CD4-positive, alpha-beta memory T cell (primary cell): ENCODE measurements at regions not wholly inside any gene's neighbourhood (a gene's known extent, or its start where the extent isn't known, plus 50 kb on each side); places are given as distances from the start of the nearest gene placed in this dataset.

Source experiments
- CTCF ChIA-PET: fragments of 350-600 bp; sonication (Branson Sonifier 250); formaldehyde crosslinking; loops from one replicate; lab custom pipeline; 2021; ENCODE audit warnings: inconsistent platforms; ENCODE audit not compliant: partially characterized antibody; lab: Charles Lee
- POLR2A ChIA-PET: fragments of 350-600 bp; sonication (Branson Sonifier 250); formaldehyde crosslinking; loops from one replicate; lab custom pipeline; 2021; ENCODE audit not compliant: partially characterized antibody; lab: Charles Lee
- DNase-seq, 5 donors: peaks; one replicate each; pipeline versions ENCODE4 v3.0.0 to v3.0.0-alpha.2; 2020 to 2022; ENCODE audit warnings: mixed read lengths in 1 of 5
- H3K27ac ChIP-seq: one replicate; pipeline ENCODE4 v1.7.0; 2013; ENCODE audit warnings: low read depth, low read length
- H3K27me3 ChIP-seq: 2 replicates; pipeline ENCODE4 v1.7.0; 2013; ENCODE audit warnings: mild to moderate bottlenecking, low read length, moderate library complexity; ENCODE audit not compliant: insufficient read depth
- H3K36me3 ChIP-seq: 2 replicates; pipeline ENCODE4 v1.7.0; 2013; ENCODE audit warnings: mild to moderate bottlenecking, low read length, moderate library complexity; ENCODE audit not compliant: insufficient read depth
- H3K4me1 ChIP-seq: 2 replicates; pipeline ENCODE4 v1.7.0; 2013; ENCODE audit warnings: mild to moderate bottlenecking, low read length, moderate library complexity; ENCODE audit not compliant: insufficient read depth
- H3K4me3 ChIP-seq, 2 donors: one replicate each; pipeline ENCODE4 v1.7.0; 2013; ENCODE audit warnings: low read length in 2 of 2, mild to moderate bottlenecking in 1 of 2
- H3K9me3 ChIP-seq, 2 donors: one replicate each; pipeline ENCODE4 v1.7.0; 2013; ENCODE audit warnings: low read length in 2 of 2, control low read depth in 1 of 2; ENCODE audit not compliant: control insufficient read depth in 1 of 2
- H3K27ac Mint-ChIP-seq, 7 donors: one replicate each; pipeline ENCODE4 v1.8.0; 2020 to 2021; ENCODE audit warnings: mixed read lengths in 7 of 7, mild to moderate bottlenecking in 6 of 7, inconsistent platforms in 3 of 7, moderate library complexity in 3 of 7
- H3K27me3 Mint-ChIP-seq, 2 donors: one replicate each; pipeline ENCODE4 v1.8.0; 2020 to 2021; ENCODE audit warnings: mixed read lengths in 2 of 2
- H3K36me3 Mint-ChIP-seq, 2 donors: one replicate each; pipeline ENCODE4 v1.8.0; 2020 to 2021; ENCODE audit warnings: mixed read lengths in 2 of 2, inconsistent platforms in 1 of 2, mild to moderate bottlenecking in 1 of 2
- H3K4me1 Mint-ChIP-seq, 4 donors: one replicate each; pipeline ENCODE4 v1.8.0; 2020 to 2021; ENCODE audit warnings: mixed read lengths in 4 of 4, mild to moderate bottlenecking in 1 of 4
- H3K4me3 Mint-ChIP-seq, 8 donors: one replicate each; pipeline ENCODE4 v1.8.0; 2020 to 2021; ENCODE audit warnings: mixed read lengths in 8 of 8, mild to moderate bottlenecking in 7 of 8, moderate library complexity in 6 of 8, inconsistent platforms in 3 of 8
- H3K9me3 Mint-ChIP-seq, 8 donors: one replicate each; pipeline ENCODE4 v1.8.0; 2020 to 2021; ENCODE audit warnings: mixed read lengths in 8 of 8, mild to moderate bottlenecking in 5 of 8, inconsistent platforms in 3 of 8, moderate library complexity in 1 of 8
- intact Hi-C: fragments of 100-400 bp; cut with micrococcal nuclease; formaldehyde crosslinking; loops from one replicate; pipeline ENCODE4 v1.15.1; 2023

DNA sequence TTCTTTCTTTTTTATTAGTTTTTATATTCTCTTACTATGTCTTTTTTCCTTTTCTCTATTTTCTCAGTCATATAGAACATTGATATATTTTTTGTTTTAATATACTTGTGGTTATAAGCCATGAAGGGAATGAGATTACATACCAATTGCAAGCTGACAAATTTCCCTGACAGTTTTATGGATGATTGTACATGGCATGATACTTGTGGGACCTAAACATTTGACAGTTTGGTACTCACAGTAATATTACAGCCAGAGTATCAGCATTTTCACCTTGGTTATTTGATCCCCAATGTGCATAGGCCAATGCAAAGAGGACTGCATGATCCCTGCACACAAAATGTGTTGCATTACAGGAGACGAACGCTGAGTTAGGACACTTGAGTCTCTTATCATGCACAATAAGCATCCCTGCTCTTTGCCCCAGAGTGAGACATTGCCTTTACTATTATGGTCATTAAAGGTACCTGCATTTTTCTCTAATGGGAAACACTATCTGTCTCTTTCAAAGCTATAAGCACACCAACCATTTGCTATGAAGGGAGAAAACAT lies 713.4 kb upstream of the PCDH20 start:
- no peaks in the 10 kb centered on the region for H3K27me3 ChIP-seq
- DNase-seq = no peak
- H3K27ac ChIP-seq = no peak overlapping the region
- CTCF ChIA-PET = no interaction called here
- no peak overlapping the region for H3K4me3 ChIP-seq
- Mint-ChIP-seq H3K9me3 (peaks cover 0 to 12% (median 6%) of the 10 kb centered on the region in 8 donors), H3K27me3 (no peaks in the 10 kb centered on the region), H3K4me1 (no peaks in the 10 kb centered on the region), H3K4me3 (no peak overlapping the region), H3K36me3 (no peaks in the 10 kb centered on the region), H3K27ac (no peak overlapping the region)
- no peaks in the 10 kb centered on the region for H3K4me1 ChIP-seq
- POLR2A ChIA-PET = no interaction called here
- no peaks in the 10 kb centered on the region for H3K9me3 ChIP-seq
- no peaks in the 10 kb centered on the region for H3K36me3 ChIP-seq
- intact Hi-C loops = no loop called here

DNA sequence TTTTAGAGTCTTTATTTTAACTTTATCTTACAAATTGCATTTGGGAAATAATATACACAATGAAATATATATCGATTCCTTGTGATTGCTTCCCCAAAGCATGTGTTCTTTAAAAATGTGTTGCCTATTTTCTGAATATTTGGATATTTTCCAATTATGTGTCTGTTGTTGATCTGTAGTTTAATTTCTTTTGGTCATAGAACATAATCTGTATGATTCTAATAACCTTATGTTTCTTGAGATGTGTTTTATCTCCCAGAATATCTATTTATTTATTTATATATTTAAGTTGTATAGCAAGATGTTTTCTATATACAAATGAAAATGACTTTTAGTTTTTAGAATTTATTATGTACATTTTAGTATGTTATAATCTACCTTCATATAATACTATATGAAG lies 710.8 kb upstream of the PCDH20 start:
- ChIA-PET POLR2A (no interaction called here), CTCF (no interaction called here)
- no peaks in the 10 kb centered on the region for H3K27me3 Mint-ChIP-seq

DNA sequence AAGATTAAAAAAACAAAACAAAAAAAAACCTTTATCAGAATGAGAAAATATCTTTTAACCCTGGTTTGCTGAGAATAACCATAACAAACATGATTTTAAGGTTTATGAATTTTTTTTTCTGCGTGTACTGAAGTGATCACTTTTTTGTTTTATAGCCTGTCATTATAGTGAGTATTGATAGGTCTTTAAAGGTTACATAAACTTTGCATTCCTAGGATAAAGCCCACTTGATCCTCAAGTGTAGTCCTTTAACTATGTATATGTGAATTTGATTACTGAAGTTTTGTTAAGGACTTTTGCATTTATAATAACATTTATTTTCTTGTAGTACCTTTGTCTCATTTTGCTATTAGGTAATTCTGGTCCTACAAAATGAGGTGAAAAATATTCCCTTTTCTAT lies 709.8 kb upstream of the PCDH20 start:
- no peak for DNase-seq
- no peak overlapping the region for H3K27ac Mint-ChIP-seq
- Histone ChIP-seq H3K9me3 (no peaks in the 10 kb centered on the region), H3K4me3 (no peak overlapping the region), H3K27me3 (no peaks in the 10 kb centered on the region), H3K27ac (no peak overlapping the region), H3K4me1 (no peaks in the 10 kb centered on the region), H3K36me3 (no peaks in the 10 kb centered on the region)
- no peaks in the 10 kb centered on the region for H3K27me3 Mint-ChIP-seq
- H3K9me3 Mint-ChIP-seq = peaks cover 0 to 6% (median 1%) of the 10 kb centered on the region in 8 donors
- H3K36me3 Mint-ChIP-seq = no peaks in the 10 kb centered on the region
- no peak overlapping the region for H3K4me3 Mint-ChIP-seq
- intact Hi-C loops = no loop called here
- H3K4me1 Mint-ChIP-seq = no peaks in the 10 kb centered on the region
- POLR2A ChIA-PET = no interaction called here
- CTCF ChIA-PET = no interaction called here

More for the DNA sequence above, 710.8 kb upstream of the PCDH20 start:
- Mint-ChIP-seq H3K9me3 (peaks cover 0 to 7% (median 2%) of the 10 kb centered on the region in 8 donors), H3K4me3 (no peak overlapping the region), H3K4me1 (no peaks in the 10 kb centered on the region), H3K27ac (no peak overlapping the region), H3K36me3 (no peaks in the 10 kb centered on the region)
- intact Hi-C loops = no loop called here
- no peaks in the 10 kb centered on the region for H3K36me3 ChIP-seq
- H3K4me1 ChIP-seq = no peaks in the 10 kb centered on the region
- H3K4me3 ChIP-seq = no peak overlapping the region
- no peak overlapping the region for H3K27ac ChIP-seq
- no peaks in the 10 kb centered on the region for H3K9me3 ChIP-seq
- DNase-seq = no peak
- no peaks in the 10 kb centered on the region for H3K27me3 ChIP-seq

DNA sequence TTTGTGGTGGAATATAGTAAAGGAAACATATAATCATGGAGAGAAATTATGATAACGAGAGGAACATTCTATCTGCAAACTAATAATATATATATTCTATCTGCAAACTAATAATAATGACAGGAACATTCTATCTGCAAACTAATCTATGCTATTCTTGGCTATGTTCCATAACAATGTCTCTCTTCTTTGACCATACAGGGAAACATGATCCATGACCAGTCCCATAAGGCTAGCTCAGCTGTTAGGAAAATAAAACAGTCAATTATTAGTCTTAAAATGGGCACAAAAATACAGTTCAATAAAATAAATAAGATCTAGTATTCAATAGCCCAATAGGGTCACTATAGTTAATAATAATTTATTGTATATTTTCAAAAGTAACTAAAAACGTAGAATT lies 707.8 kb upstream of the PCDH20 start:
- H3K36me3 Mint-ChIP-seq = no peaks in the 10 kb centered on the region
- H3K9me3 Mint-ChIP-seq = peaks cover 0 to 6% (median 0%) of the 10 kb centered on the region in 8 donors
- no peak overlapping the region for H3K4me3 Mint-ChIP-seq
- no peak overlapping the region for H3K27ac Mint-ChIP-seq
- Histone ChIP-seq H3K27ac (no peak overlapping the region), H3K9me3 (no peaks in the 10 kb centered on the region), H3K4me3 (no peak overlapping the region), H3K4me1 (no peaks in the 10 kb centered on the region), H3K36me3 (no peaks in the 10 kb centered on the region), H3K27me3 (no peaks in the 10 kb centered on the region)
- POLR2A ChIA-PET = no interaction called here
- DNase-seq = no peak
- no peaks in the 10 kb centered on the region for H3K27me3 Mint-ChIP-seq
- CTCF ChIA-PET = no interaction called here
- intact Hi-C loops = no loop called here
- H3K4me1 Mint-ChIP-seq = no peaks in the 10 kb centered on the region

DNA sequence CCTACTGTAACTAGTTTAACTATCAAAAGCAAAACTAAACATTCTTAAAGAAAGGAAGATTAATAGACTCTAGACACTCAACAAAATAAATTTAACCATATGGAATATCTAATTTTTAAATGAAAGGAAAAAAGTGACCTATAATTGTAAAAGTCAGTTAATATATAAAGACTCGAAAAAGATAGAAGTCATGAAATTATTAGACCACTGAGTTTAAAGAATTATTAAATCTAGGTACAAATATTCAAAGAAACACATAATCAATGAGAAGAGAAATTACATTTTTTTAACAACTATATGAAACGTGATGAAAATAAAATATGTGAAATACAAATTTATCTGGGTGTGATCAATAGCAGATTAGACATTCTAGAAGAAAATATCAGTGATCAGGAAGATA lies 706.8 kb upstream of the PCDH20 start:
- H3K4me3 ChIP-seq = no peak overlapping the region
- H3K27me3 Mint-ChIP-seq = no peaks in the 10 kb centered on the region
- H3K4me1 ChIP-seq = no peaks in the 10 kb centered on the region
- no peaks in the 10 kb centered on the region for H3K4me1 Mint-ChIP-seq
- no peaks in the 10 kb centered on the region for H3K27me3 ChIP-seq
- H3K9me3 Mint-ChIP-seq = peaks cover 0 to 6% (median 0%) of the 10 kb centered on the region in 8 donors
- intact Hi-C loops = no loop called here
- H3K4me3 Mint-ChIP-seq = no peak overlapping the region
- H3K27ac ChIP-seq = no peak overlapping the region
- CTCF ChIA-PET = no interaction called here
- no peak overlapping the region for H3K27ac Mint-ChIP-seq
- no peaks in the 10 kb centered on the region for H3K36me3 ChIP-seq
- POLR2A ChIA-PET = no interaction called here
- DNase-seq = no peak
- no peaks in the 10 kb centered on the region for H3K9me3 ChIP-seq
- no peaks in the 10 kb centered on the region for H3K36me3 Mint-ChIP-seq

DNA sequence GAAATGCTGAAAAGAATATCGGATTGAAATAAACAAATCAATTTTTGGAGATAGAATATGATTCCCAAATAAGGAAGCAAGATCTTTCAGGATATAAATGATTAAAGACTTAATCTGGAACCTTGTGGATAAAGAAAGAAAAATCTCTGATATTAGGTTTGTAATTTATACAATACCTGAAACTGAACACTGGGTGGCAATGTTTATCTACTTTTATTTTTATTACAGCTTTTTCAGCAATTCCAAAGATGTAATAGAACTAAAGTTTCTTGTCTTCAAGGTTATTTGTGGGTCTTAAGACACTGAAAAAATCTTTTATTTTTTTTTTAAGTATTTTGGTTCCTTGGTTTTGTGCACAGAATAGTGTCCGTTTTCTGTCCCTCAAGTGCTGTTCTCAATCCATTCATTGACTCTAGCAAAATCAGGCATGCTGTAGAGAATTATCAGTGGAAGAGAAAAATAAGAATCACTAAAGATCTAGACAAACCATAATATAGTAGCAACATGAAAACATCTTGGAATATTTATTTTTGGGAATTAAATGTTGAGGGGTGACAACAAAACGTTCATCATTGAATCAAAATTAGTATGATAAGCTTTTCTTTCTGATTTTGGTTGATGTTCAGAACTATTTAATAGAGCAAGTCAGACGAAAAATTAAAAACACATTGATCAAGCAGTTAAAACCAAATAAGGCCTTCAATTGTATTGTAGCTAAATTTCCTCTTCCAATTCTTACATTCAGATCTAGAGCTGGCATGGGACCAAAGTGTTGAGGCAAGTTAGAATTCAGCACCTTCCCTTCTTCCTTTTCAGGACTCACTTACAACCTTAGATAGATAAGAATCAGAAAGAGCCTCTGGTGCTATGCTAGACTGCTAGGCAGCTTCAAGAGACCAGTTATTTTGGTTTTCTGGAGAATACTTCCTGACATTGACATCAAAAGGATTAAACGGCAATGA lies 704.4 kb upstream of the PCDH20 start:
- Mint-ChIP-seq H3K27me3 (no peaks in the 10 kb centered on the region), H3K4me1 (no peaks in the 10 kb centered on the region), H3K4me3 (no peak overlapping the region), H3K36me3 (no peaks in the 10 kb centered on the region), H3K9me3 (peaks cover 0 to 6% (median under 1%) of the 10 kb centered on the region in 8 donors), H3K27ac (no peak overlapping the region)
- no peak overlapping the region for H3K27ac ChIP-seq
- ChIA-PET POLR2A (no interaction called here), CTCF (no interaction called here)
- no peak for DNase-seq
- H3K36me3 ChIP-seq = no peaks in the 10 kb centered on the region
- no peaks in the 10 kb centered on the region for H3K4me1 ChIP-seq
- no peaks in the 10 kb centered on the region for H3K9me3 ChIP-seq
- H3K4me3 ChIP-seq = no peak overlapping the region
- no peaks in the 10 kb centered on the region for H3K27me3 ChIP-seq
- intact Hi-C loops = no loop called here

- CTCF ChIA-PET = no interaction called here
- POLR2A ChIA-PET = no interaction called here
- Histone ChIP-seq H3K4me1 (no peaks in the 10 kb centered on the region), H3K4me3 (no peak overlapping the region), H3K36me3 (no peaks in the 10 kb centered on the region), H3K27ac (no peak overlapping the region), H3K9me3 (no peaks in the 10 kb centered on the region), H3K27me3 (no peaks in the 10 kb centered on the region)
- Mint-ChIP-seq H3K27me3 (no peaks in the 10 kb centered on the region), H3K36me3 (no peaks in the 10 kb centered on the region), H3K9me3 (peaks cover 0 to 6% (median 0%) of the 10 kb centered on the region in 8 donors), H3K4me1 (no peaks in the 10 kb centered on the region), H3K4me3 (no peak overlapping the region), H3K27ac (no peak overlapping the region)
- no peak for DNase-seq
- intact Hi-C loops = no loop called here
Observed at GRCh38 chr13:62115831-62116230, 700.2 kb upstream of the PCDH20 start.
